CD4-positive, alpha-beta T cell treated with Interleukin-15 for 4 hours (primary cell): ENCODE measurements at regions not wholly inside any gene's neighbourhood (a gene's known extent, or its start where the extent isn't known, plus 50 kb on each side); places are given as distances from the start of the nearest gene placed in this dataset.
"Not testable (repeated sequence)": the region's sequence is repeated elsewhere in the genome, so short reads cannot be mapped to it uniquely, and the experiment has no call there.

Experiments
- DNase-seq: peaks from one replicate; pipeline ENCODE4 v3.0.0-alpha.2; 2020; ENCODE audit warnings: low spot score

- DNase-seq, result no peak
Measured at GRCh38 chr1:244297087-244297486, 154.6 kb downstream of the ADSS2 start.

DNA sequence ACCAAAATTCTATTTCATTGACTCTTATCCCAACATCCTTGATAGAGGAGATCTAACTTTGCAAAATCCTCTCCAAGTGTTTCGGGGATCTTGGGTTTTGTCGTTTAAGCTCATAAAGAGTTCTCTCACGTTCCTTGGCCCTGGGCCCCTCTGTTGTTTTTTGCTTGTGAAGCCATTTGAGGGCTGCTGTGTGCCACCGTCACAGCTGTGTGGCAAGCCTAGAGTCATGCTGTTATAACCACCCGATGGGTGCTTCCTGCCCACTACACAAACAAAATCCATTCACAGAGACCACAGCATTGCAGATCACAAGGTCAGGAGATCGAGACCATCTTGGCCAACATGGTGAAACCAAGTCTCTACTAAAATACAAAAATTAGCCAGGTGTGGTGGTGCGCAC, 154.1 kb downstream of the ADSS2 start:
- DNase-seq, result no peak

DNA sequence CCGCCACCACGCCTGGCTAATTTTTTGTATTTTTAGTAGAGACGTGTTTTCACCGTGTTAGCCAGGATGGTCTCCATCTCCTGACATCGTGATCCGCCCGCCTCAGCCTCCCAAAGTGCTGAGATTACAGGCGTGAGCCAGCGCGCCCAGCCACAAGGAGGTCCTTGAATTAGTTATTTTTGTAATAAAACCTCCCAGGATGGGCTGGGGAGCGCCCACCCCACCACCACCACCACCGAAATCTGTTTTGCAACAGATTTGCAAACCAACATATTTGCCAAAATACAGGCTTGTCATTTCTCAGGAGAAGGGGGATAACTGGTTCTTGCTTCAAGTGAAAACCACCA, 151.7 kb downstream of the ADSS2 start:
- DNase-seq, result not testable (repeated sequence)

GRCh38 chr1:244301595-244302130, 150.0 kb downstream of the ADSS2 start:
- no peak for DNase-seq

- no peak for DNase-seq
Measured at GRCh38 chr1:244302876-244303609, 148.7 kb downstream of the ADSS2 start.

- no peak for DNase-seq
Measured at GRCh38 chr1:244303610-244303969, 148.1 kb downstream of the ADSS2 start.

GRCh38 chr1:244304156-244304555, 147.6 kb downstream of the ADSS2 start:
- no peak for DNase-seq

- DNase-seq, result no peak
Measured at GRCh38 chr1:244304656-244305055, 147.1 kb downstream of the ADSS2 start.

DNA sequence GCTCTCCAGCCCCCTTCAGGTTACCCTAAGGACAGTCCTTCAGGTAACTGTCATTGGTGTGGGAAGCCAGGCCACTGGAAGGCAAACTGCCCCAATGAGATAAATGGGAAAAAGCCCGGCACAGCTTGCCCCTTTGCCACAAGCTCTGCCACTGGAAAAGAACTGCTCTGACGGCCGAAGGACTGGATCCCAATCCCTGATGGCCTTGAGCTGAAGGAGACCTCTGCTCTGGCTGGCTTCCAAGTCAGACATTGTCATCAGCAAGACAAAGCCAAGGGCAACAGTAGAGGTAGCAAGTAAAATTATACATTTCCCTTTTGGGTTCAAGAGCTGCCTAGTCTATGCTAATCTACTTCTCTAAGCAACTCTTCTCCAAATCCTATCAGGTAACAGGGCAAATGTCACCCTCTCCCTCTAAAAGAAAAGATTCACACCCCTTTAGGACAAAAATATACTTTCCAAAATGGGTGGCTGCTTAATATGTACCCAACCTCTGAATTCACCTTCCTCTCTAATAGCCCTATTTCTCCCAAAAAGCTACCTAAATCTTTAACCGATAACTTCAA, 145.8 kb downstream of the ADSS2 start:
- DNase-seq, result no peak

GRCh38 chr1:244306544-244306943, 145.2 kb downstream of the ADSS2 start:
- DNase-seq, result no peak

DNA sequence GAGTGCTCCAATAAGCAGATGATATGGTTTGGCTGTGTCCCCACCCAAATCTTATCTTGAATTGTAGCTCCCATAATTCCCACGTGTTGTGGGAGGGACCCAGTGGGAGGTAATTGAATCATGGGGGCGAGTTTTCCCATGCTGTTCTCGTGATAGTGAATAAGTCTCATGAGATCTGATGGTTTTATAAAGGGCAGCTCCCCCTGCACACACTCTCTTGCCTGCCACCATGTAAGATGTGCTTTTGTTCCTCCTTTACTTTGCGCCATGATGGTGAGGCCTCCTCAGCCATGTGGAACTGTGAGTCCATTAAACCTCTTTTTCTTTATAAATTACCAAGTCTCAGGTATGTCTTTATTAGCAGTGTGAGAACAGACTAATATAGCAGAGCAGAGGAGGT, 142.5 kb downstream of the ADSS2 start:
- not testable (repeated sequence) for DNase-seq

DNA sequence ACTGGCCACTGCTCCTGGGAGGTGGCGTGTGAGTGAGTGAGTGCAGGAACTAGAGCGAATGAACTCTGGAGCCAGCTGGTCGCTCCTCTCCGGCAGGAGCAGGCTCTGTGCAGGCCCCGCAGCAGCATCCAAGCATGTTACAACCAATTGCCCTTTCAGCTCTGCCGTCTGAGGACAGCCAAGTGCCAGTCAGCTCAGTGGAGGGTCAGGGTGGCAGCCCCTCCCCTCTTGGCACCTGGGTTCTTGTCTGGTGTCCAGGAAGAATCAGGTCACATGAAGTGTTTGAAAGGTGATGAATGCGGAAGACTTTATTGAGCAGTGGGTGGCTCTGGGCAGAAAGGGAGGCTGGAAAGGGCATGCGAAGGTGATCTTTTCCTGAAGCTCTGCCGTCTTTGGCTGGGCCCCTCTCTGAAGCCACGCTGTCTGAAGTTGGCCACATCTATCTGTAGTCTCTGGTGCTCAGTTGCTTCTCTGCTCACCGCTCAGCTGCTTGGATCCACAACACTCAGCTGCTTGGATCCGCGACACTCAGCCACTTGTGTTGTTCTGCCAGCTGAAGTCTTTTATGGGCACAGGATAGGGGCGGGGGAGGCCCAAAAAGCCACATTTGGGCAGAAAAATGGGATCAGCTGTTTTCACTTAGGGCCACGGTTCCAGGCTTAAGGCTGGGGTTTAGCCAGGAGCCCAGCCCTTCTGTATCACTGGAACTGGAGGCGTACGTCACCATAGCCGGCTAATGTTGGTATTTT, 139.8 kb downstream of the ADSS2 start:
- DNase-seq, result no peak

DNA sequence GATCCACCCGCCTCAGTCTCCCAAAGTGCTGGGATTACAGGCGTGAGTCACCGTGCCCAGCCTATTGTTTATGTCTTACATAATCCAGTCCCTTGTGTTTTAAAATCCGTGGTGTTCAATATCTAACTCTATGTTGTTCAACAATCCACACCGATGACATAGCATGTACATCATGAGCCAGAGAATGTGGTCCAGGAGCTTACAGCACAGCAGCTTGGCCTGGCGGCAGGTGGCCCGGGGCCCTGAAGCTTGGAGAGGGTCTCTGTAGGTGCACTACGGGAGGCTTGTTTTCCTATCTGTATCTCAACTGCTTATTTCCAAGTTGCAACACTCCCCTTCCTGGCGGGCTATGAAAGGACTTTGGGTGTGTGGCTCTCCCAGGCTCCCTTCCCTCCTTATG, 138.4 kb downstream of the ADSS2 start:
- DNase-seq, result no peak

DNA sequence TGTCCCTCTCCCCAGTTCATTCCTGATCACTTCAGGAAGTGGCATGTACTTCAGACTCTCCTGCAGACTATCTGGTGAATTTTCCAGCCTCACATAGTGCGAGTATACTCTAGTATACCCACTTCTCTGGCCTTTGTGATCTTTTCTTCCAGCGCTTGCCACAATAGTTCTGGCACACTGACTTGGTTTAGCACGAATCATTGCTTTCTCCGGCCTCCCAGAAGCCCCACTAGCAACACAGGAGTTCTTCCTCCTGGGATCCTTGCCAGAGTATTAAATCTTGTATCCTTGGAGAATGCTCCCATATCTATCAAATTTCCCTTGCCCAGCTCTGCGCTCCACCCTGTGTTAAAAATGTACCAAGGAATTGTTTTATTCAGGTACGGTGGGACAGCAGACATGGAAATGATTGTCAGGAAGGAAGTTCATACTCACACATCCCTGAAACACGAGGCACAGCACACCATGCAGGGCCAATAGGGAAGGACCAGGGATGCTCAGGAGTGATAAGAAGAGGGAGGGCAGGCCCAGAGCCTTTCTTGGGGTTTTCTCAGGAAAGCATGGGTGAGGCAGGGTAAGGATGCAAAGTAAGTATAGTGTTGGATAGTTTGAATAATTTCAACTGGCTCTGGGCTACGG, 136.7 kb downstream of the ADSS2 start:
- no peak for DNase-seq

DNA sequence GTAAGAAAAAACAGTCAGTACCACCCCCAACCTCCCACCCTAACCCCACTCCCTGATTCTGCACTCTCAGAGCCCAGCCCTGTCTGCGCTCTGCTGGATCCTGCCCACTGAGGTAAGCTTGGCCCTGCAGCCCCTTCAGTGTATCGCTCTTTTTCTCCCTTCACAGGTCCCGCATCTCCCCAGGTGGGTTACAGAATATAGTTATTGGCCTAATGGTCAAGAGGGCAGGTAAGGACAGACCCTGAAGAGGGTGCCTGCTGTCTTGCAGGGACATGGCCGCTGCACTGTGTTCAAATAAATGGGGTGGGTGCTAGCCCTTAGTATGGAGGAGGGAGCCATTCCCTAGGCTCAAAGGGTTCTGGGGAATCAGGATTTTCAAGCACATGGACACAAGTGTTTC, 135.7 kb downstream of the ADSS2 start:
- DNase-seq, result no peak

GRCh38 chr1:244316407-244316806, 135.3 kb downstream of the ADSS2 start:
- no peak for DNase-seq

DNA sequence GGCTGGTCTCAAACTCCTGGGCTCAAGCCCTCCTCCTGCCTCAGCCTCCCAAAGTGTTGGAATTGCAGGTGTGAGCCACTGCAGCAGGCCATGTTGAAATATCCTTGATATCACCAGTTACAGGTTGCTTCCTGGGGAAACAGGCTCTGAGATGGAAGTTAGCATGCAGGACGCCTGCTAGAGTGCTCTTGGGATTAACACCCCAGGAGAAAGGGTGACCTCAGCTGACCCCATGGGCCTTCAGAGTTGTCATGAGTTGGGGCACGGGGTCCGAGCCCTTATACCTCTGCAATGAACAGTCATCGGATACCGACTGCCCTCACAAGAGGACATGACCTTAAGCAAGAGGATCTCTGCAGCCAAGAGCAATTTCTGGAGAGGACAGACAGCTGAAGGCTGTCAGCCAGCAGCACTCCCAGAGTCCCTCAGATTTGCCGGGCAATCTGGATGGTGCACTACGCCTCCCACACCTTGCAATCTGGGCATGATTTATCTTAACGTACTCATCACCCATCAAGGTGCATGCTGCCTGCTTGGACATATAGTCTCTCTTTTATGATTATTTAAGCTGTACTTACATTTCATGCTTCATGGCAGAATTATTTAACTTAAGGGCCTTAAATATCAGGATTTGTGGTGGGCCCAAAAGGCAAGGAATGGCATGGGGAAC, 134.6 kb downstream of the ADSS2 start:
- DNase-seq, result no peak

- no peak for DNase-seq
Measured at GRCh38 chr1:244318078-244318477, 133.6 kb downstream of the ADSS2 start.

DNA sequence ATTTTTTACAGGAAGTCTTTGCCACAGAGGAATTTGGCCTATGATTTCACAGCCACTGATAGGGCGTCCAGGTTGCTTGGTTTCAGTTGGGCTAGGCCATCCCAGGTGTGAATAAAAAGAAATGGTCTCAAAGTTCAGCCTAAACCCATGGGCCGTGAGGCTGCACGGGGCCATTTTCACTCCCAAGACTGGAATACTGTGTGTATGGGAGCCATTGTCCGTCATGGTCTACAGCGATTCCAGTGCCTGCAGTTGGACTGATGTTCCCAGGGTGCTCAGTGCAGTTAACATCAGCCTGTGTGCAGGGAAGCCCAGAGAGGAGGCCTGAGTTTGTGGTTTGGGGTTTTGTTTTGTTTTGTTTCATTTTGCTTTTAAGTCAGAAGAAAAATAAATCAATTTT, 133.2 kb downstream of the ADSS2 start:
- DNase-seq, result no peak

GRCh38 chr1:244319283-244320132, 132.2 kb downstream of the ADSS2 start:
- peak; percentile 67 for DNase-seq

DNA sequence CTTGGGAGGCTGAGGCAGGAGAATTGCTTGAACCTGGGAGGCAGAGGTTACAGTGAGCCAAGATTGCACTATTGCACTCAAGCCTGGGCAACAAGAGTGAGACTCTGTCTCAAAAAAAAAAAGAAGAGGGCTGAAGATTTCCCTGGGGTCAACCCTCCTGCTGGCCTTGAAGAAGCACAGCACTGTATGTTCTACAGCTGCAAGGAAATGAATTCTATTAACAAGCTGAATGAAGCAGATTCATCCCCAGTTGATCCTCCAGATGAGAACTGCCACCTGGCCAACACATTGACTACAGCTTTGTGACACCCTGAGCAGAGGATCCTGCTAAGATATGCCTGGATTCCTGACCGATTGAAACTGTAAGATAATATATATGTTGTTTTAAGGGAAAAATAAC, 129.5 kb downstream of the ADSS2 start:
- no peak for DNase-seq
